ENCODE measurements at regions not wholly inside any gene's neighbourhood (a gene's known extent, or its start where the extent isn't known, plus 50 kb on each side); places are given as distances from the start of the nearest gene placed in this dataset.

GRCh38 chr6:19552076-19552475 lies 285.1 kb upstream of the ID4 start:
- no peaks in the 10 kb centered on the region for H3K36me3 ChIP-seq (replicated peaks in 1 of 2; ENCODE audit: control insufficient read depth in 1 of 2, insufficient read depth in 2 of 2, low read length in 1 of 2)
- no peak overlapping the region for H3K4me2 ChIP-seq
- H3K27me3 ChIP-seq (ENCODE audit: insufficient read depth) = no peaks in the 10 kb centered on the region
- H2AFZ ChIP-seq (ENCODE audit: low read depth) = no peak overlapping the region
- no peak for TF ChIP-seq CHD2 (IDR thresholded peaks at IDR 0.05; ENCODE audit: low read length, partially characterized antibody)
- TF ChIP-seq, protein P1, sequence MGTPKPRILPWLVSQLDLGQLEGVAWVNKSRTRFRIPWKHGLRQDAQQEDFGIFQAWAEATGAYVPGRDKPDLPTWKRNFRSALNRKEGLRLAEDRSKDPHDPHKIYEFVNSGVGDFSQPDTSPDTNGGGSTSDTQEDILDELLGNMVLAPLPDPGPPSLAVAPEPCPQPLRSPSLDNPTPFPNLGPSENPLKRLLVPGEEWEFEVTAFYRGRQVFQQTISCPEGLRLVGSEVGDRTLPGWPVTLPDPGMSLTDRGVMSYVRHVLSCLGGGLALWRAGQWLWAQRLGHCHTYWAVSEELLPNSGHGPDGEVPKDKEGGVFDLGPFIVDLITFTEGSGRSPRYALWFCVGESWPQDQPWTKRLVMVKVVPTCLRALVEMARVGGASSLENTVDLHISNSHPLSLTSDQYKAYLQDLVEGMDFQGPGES (IDR thresholded peaks at IDR 0.05; ENCODE audit: low read depth, low read length) = no peak
- TF ChIP-seq JUND (IDR thresholded peaks at IDR 0.05) = no peak
- TF ChIP-seq EZH2phosphoT487 (IDR thresholded peaks at IDR 0.05; ENCODE audit: borderline replicate concordance, low read depth) = no peak
- no peak overlapping the region for H3K4me3 ChIP-seq (ENCODE audit: low read depth in 2 of 2, low read length in 1 of 2)
- H3F3A ChIP-seq (replicated peaks; ENCODE audit: insufficient read depth) = no peaks in the 10 kb centered on the region
- H3K9ac ChIP-seq = no peak overlapping the region
- no peaks in the 10 kb centered on the region for H3K9me2 ChIP-seq
- POLR2A ChIA-PET = no interaction called here
- 1% methylated on average over 3 of the region's 3 CpGs for WGBS (ENCODE audit: low lambda C conversion rate)
- no peaks in the 10 kb centered on the region for H3K4me1 ChIP-seq (ENCODE audit: control insufficient read depth in 1 of 2, insufficient read depth in 2 of 2, low read depth in 1 of 2, low read length in 1 of 2)
- H3K9me3 ChIP-seq = no peaks in the 10 kb centered on the region
- CTCF ChIA-PET = no interaction called here
- H3K27ac ChIP-seq (ENCODE audit: low read depth in 2 of 2, low read length in 1 of 2) = no peak overlapping the region
- H3K79me2 ChIP-seq (ENCODE audit: insufficient read depth) = no peaks in the 10 kb centered on the region
- no peaks in the 10 kb centered on the region for H4K20me1 ChIP-seq (ENCODE audit: insufficient read depth)
- DNase-seq = no peak

GRCh38 chr6:19552588-19552987 lies 284.6 kb upstream of the ID4 start:
- Histone ChIP-seq H2AFZ (ENCODE audit: low read depth) (no peak overlapping the region), H3K9me3 (no peaks in the 10 kb centered on the region), H3K4me1 (ENCODE audit: control insufficient read depth in 1 of 2, insufficient read depth in 2 of 2, low read depth in 1 of 2, low read length in 1 of 2) (no peaks in the 10 kb centered on the region), H3K4me2 (no peak overlapping the region), H3K27ac (ENCODE audit: low read depth in 2 of 2, low read length in 1 of 2) (no peak overlapping the region), H3F3A (replicated peaks; ENCODE audit: insufficient read depth) (no peaks in the 10 kb centered on the region), H4K20me1 (ENCODE audit: insufficient read depth) (no peaks in the 10 kb centered on the region), H3K9me2 (no peaks in the 10 kb centered on the region), H3K79me2 (ENCODE audit: insufficient read depth) (no peaks in the 10 kb centered on the region), H3K4me3 (ENCODE audit: low read depth in 2 of 2, low read length in 1 of 2) (no peak overlapping the region), H3K36me3 (replicated peaks in 1 of 2; ENCODE audit: control insufficient read depth in 1 of 2, insufficient read depth in 2 of 2, low read length in 1 of 2) (no peaks in the 10 kb centered on the region), H3K27me3 (ENCODE audit: insufficient read depth) (no peaks in the 10 kb centered on the region), H3K9ac (no peak overlapping the region)
- WGBS (ENCODE audit: low lambda C conversion rate) = 4% methylated on average over 2 of the region's 2 CpGs
- ChIA-PET POLR2A (no interaction called here), CTCF (no interaction called here)
- no peak for TF ChIP-seq FOSL2 (IDR thresholded peaks at IDR 0.05; ENCODE audit: borderline replicate concordance, low read depth)
- TF ChIP-seq, protein P2, sequence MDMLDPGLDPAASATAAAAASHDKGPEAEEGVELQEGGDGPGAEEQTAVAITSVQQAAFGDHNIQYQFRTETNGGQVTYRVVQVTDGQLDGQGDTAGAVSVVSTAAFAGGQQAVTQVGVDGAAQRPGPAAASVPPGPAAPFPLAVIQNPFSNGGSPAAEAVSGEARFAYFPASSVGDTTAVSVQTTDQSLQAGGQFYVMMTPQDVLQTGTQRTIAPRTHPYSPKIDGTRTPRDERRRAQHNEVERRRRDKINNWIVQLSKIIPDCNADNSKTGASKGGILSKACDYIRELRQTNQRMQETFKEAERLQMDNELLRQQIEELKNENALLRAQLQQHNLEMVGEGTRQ (IDR thresholded peaks at IDR 0.05; ENCODE audit: borderline replicate concordance, low read depth, low read length) = no peak
- no peak for TF ChIP-seq TEAD4 (IDR thresholded peaks at IDR 0.05; ENCODE audit: borderline replicate concordance, insufficient read depth)
- no peak for TF ChIP-seq EP300 (IDR thresholded peaks at IDR 0.05; ENCODE audit: borderline replicate concordance in 1 of 2, low read depth in 1 of 2, low read length in 1 of 2)
- TF ChIP-seq EZH2phosphoT487 (IDR thresholded peaks at IDR 0.05; ENCODE audit: borderline replicate concordance, low read depth) = no peak
- no peak for TF ChIP-seq REST (IDR thresholded peaks at IDR 0.05; ENCODE audit: low read depth, low read length)
- no peak for TF ChIP-seq RAD21 (IDR thresholded peaks at IDR 0.05; ENCODE audit: low read length)
- no peak for TF ChIP-seq MXI1 (IDR thresholded peaks at IDR 0.05; ENCODE audit: low read depth, low read length)
- no peak for TF ChIP-seq ELF1 (IDR thresholded peaks at IDR 0.05)
- no peak for TF ChIP-seq FOXJ3 (CRISPR knock-in tag; IDR thresholded peaks at IDR 0.05)
- no peak for TF ChIP-seq TAF1 (IDR thresholded peaks at IDR 0.05; ENCODE audit: borderline replicate concordance, low read depth, low read length)
- TF ChIP-seq RFX5 (IDR thresholded peaks at IDR 0.05; ENCODE audit: low read length) = no peak
- no peak for TF ChIP-seq SIN3A (IDR thresholded peaks at IDR 0.05; ENCODE audit: borderline replicate concordance, low read depth, low read length)
- no peak for TF ChIP-seq RXRA (IDR thresholded peaks at IDR 0.05; ENCODE audit: borderline replicate concordance, low read depth)
- no peak for TF ChIP-seq SMC3 (IDR thresholded peaks at IDR 0.05; ENCODE audit: low read depth, low read length)
- TF ChIP-seq MAX (IDR thresholded peaks at IDR 0.05; ENCODE audit: low read depth) = no peak
- TF ChIP-seq CHD2 (IDR thresholded peaks at IDR 0.05; ENCODE audit: low read length, partially characterized antibody) = no peak
- TF ChIP-seq, protein P3, sequence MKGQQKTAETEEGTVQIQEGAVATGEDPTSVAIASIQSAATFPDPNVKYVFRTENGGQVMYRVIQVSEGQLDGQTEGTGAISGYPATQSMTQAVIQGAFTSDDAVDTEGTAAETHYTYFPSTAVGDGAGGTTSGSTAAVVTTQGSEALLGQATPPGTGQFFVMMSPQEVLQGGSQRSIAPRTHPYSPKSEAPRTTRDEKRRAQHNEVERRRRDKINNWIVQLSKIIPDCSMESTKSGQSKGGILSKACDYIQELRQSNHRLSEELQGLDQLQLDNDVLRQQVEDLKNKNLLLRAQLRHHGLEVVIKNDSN (IDR thresholded peaks at IDR 0.05; ENCODE audit: borderline replicate concordance, low read depth) = no peak
- DNase-seq = no peak
